CD4-positive, alpha-beta T cell treated with Interleukin-4 for 1 hour (primary cell): ENCODE measurements at regions not wholly inside any gene's neighbourhood (a gene's known extent, or its start where the extent isn't known, plus 50 kb on each side); places are given as distances from the start of the nearest gene placed in this dataset.
"Not testable (repeated sequence)": the region's sequence is repeated elsewhere in the genome, so short reads cannot be mapped to it uniquely, and the experiment has no call there.

Source experiments
- DNase-seq, 2 donors: peaks; one replicate each; pipeline ENCODE4 v3.0.0-alpha.2; 2020 to 2022

GRCh38 chr16:32116533-32116932, 136.6 kb upstream of the TP53TG3D start:
- DNase-seq, result not testable (repeated sequence)

GRCh38 chr16:32120372-32120771, 132.7 kb upstream of the TP53TG3D start:
- DNase-seq, result not testable (repeated sequence)

- not testable (repeated sequence) for DNase-seq
Observed at GRCh38 chr16:32120779-32121178, 132.3 kb upstream of the TP53TG3D start.

- DNase-seq, result not testable (repeated sequence)
Observed at GRCh38 chr16:32121273-32121900, 131.7 kb upstream of the TP53TG3D start.

GRCh38 chr16:32152434-32152833, 100.7 kb upstream of the TP53TG3D start:
- DNase-seq, result not testable (repeated sequence)

GRCh38 chr16:32187918-32188669, 65.0 kb upstream of the TP53TG3D start:
- DNase-seq, result not testable (repeated sequence)

- DNase-seq, result not testable (repeated sequence)
Observed at GRCh38 chr16:32202585-32202984, 50.5 kb upstream of the TP53TG3D start.
